MCF 10A (cell line): ENCODE measurements at regions not wholly inside any gene's neighbourhood (a gene's known extent, or its start where the extent isn't known, plus 50 kb on each side); places are given as distances from the start of the nearest gene placed in this dataset.
"Not testable (repeated sequence)": the region's sequence is repeated elsewhere in the genome, so short reads cannot be mapped to it uniquely, and the experiment has no call there.

Source experiments
- BruUV-seq: library from RNA; stranded (reverse); fragments of 400-500 nt; replicated peaks from 2 replicates; lab custom pipeline; 2021; lab: Mats Ljungman, UMichigan
- CTCF ChIA-PET: fragments of 300-600 bp; sonication (Branson Sonifier 250); formaldehyde crosslinking; extraction: SDS; loops from one replicate; lab custom pipeline; 2021; ENCODE audit warnings: antibody characterized with exemption, inconsistent platforms; lab: Yijun Ruan, JAX
- POLR2A ChIA-PET: fragments of 300-600, 350-650 bp; sonication (Branson Sonifier 250); formaldehyde crosslinking; extraction: SDS; loops from one replicate; lab custom pipeline; 2020; ENCODE audit warnings: antibody characterized with exemption, inconsistent platforms; lab: Yijun Ruan, JAX
- DNase-seq: peaks from one replicate; pipeline ENCODE4 v3.0.0-alpha.2; 2018; ENCODE audit not compliant: unreplicated experiment
- H3K27ac Mint-ChIP-seq: one replicate; pipeline ENCODE4 v1.8.0; 2022; ENCODE audit warnings: mild to moderate bottlenecking, low read depth, mixed read lengths; ENCODE audit not compliant: unreplicated experiment
- H3K27me3 Mint-ChIP-seq: one replicate; pipeline ENCODE4 v1.8.0; 2022; ENCODE audit warnings: mixed read lengths; ENCODE audit not compliant: insufficient read depth, unreplicated experiment
- H3K36me3 Mint-ChIP-seq: one replicate; pipeline ENCODE4 v1.8.0; 2022; ENCODE audit warnings: mild to moderate bottlenecking, moderate library complexity, mixed read lengths; ENCODE audit not compliant: insufficient read depth, unreplicated experiment
- H3K4me1 Mint-ChIP-seq: one replicate; pipeline ENCODE4 v1.8.0; 2022; ENCODE audit warnings: mixed read lengths; ENCODE audit not compliant: insufficient read depth, unreplicated experiment
- H3K4me3 Mint-ChIP-seq: one replicate; pipeline ENCODE4 v1.8.0; 2022; ENCODE audit warnings: mild to moderate bottlenecking, moderate library complexity, mixed read lengths; ENCODE audit not compliant: unreplicated experiment
- H3K9me3 Mint-ChIP-seq: one replicate; pipeline ENCODE4 v1.8.0; 2022; ENCODE audit warnings: mixed read lengths; ENCODE audit not compliant: unreplicated experiment
- intact Hi-C: fragments of 100-400 bp; cut with micrococcal nuclease; formaldehyde crosslinking; loops from 2 replicates; pipeline ENCODE4 v1.14.1; 2022
- TF ChIP-seq, protein P1 (sequence below): fragments of 200-600 bp; IDR thresholded peaks from one replicate; pipeline ENCODE4 v1.8.0; 2022; ENCODE audit warnings: antibody characterized with exemption, mild to moderate bottlenecking; ENCODE audit not compliant: unreplicated experiment

DNA sequence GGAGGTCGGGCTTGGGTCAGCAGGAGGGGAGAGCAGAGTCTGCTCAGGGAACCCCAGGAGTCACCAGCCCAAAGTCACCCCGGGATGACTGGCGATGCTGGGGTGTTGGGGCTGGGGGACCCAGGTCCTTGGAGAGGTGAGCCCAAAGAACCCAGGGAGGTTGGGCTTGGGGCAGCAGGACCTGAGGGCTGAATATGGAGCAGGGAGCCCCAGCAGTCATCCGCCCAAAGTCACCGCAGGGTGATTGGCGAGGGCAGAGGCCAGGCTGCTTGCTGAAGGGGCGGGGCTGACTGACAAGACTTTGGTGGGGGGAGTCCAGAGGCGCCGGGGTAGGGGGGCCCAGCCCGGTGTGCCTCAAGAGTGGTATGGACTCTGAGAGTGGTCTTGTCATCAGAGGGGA, 151.2 kb downstream of the TBC1D2B start:
- POLR2A ChIA-PET, BruUV-seq, H3K27ac Mint-ChIP-seq: not testable (repeated sequence)

DNA sequence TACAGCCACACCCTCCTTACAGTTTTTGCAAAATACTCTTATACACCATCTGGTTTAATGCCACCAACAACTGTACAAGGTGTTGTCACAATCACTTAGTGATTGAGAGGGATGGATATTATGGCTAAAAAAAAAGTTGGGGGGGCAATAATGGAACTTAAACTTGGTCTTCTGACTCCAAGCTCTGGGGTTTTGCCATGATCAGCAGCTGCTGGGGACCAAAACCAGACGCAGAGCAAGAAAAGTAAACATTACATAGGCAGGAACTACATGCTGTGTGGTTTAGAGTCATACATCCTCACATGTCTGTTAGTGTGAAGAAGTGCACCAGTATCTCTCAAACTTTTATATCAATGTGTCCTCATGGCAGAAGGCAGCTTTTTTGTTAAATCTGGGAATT, 152.4 kb downstream of the TBC1D2B start:
- CTCF ChIA-PET = interaction anchor here (0.6 kb wide), 1 partner anchor 57 kb away, joined by 3 read pairs; no protein-coding TSS in a partner anchor
- intact Hi-C loops, H3K9me3 Mint-ChIP-seq, POLR2A ChIA-PET, H3K4me1 Mint-ChIP-seq, H3K4me3 Mint-ChIP-seq, H3K36me3 Mint-ChIP-seq, DNase-seq, H3K27ac Mint-ChIP-seq, BruUV-seq: not testable (repeated sequence)
- H3K27me3 Mint-ChIP-seq = peaks cover 29% of the 10 kb centered on the region

More for the DNA sequence above, 151.2 kb downstream of the TBC1D2B start:
- H3K36me3 Mint-ChIP-seq, H3K4me1 Mint-ChIP-seq, H3K9me3 Mint-ChIP-seq, DNase-seq, CTCF ChIA-PET, H3K4me3 Mint-ChIP-seq, intact Hi-C loops: not testable (repeated sequence)
- H3K27me3 Mint-ChIP-seq = peaks cover 17% of the 10 kb centered on the region

DNA sequence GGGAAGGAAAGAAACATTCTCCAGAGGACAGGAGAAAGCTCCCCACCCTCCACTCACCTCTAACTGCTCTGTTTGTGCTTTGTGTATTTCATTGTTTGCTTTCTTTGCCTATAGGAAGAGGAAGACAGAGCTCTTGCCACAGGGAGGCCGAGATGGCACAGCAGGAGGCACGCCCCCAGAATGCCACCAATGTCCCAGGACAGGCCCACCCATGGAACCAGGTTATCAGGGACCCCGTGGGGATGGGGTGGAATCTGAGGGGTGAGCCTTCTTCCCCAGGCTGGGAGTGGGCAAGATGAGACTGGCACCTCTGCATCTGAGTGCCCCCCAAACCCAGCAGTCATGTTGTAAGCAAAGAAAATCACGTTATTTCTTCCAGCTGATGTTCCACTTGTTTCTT, 155.8 kb downstream of the TBC1D2B start:
- ChIA-PET POLR2A (no interaction called here), CTCF (no interaction called here)
- no TSS peak for BruUV-seq
- TF ChIP-seq, protein P1, sequence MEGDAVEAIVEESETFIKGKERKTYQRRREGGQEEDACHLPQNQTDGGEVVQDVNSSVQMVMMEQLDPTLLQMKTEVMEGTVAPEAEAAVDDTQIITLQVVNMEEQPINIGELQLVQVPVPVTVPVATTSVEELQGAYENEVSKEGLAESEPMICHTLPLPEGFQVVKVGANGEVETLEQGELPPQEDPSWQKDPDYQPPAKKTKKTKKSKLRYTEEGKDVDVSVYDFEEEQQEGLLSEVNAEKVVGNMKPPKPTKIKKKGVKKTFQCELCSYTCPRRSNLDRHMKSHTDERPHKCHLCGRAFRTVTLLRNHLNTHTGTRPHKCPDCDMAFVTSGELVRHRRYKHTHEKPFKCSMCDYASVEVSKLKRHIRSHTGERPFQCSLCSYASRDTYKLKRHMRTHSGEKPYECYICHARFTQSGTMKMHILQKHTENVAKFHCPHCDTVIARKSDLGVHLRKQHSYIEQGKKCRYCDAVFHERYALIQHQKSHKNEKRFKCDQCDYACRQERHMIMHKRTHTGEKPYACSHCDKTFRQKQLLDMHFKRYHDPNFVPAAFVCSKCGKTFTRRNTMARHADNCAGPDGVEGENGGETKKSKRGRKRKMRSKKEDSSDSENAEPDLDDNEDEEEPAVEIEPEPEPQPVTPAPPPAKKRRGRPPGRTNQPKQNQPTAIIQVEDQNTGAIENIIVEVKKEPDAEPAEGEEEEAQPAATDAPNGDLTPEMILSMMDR = no peak
- intact Hi-C loops = no loop called here
- H3K27ac Mint-ChIP-seq = no peak overlapping the region
- H3K9me3 Mint-ChIP-seq = no peaks in the 10 kb centered on the region
- H3K4me3 Mint-ChIP-seq = no peak overlapping the region
- H3K27me3 Mint-ChIP-seq = peaks cover 50% of the 10 kb centered on the region
- peaks cover 6% of the 10 kb centered on the region for H3K36me3 Mint-ChIP-seq
- DNase-seq = no peak
- no peaks in the 10 kb centered on the region for H3K4me1 Mint-ChIP-seq

DNA sequence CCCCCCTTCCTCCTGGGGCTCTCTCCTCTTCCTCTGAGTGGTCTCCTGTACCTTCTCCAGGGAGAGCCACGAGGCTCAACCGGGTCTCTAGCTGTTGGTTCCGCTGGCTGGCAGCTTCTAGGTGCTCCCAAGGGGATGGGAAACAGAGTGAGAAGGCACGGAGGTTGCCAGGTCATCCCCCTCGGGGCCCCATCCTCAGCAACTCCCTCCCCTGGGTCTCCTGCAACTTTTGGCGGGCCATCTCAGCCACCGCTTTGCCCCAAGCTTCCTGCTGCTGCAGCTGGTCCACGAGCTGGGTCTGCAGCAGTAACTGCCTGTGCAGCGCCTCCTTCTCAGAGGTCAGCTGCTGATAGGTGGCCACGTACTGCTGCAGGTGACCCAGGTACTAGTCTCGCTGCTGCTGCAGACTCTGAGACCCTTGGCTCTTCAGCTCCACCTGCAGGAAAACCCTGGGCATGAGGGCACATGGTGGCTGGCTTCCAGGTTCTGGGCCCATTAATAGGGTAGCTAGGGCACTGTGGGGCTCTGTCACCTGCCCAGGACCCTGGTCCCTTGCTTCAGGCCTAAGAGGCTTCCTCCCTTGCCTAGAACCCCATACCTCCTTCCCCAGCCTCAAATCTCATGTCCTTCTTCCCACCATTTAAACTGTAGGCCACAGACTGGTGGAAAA, 160.4 kb downstream of the TBC1D2B start:
- DNase-seq, H3K9me3 Mint-ChIP-seq, BruUV-seq, H3K4me3 Mint-ChIP-seq, H3K27ac Mint-ChIP-seq, POLR2A ChIA-PET, H3K4me1 Mint-ChIP-seq, intact Hi-C loops, H3K36me3 Mint-ChIP-seq: not testable (repeated sequence)
- CTCF ChIA-PET = interaction anchor here (0.6 kb wide), 1 partner anchor 732 kb away, joined by 3 read pairs; no protein-coding TSS in a partner anchor
- H3K27me3 Mint-ChIP-seq = peaks cover 77% of the 10 kb centered on the region

DNA sequence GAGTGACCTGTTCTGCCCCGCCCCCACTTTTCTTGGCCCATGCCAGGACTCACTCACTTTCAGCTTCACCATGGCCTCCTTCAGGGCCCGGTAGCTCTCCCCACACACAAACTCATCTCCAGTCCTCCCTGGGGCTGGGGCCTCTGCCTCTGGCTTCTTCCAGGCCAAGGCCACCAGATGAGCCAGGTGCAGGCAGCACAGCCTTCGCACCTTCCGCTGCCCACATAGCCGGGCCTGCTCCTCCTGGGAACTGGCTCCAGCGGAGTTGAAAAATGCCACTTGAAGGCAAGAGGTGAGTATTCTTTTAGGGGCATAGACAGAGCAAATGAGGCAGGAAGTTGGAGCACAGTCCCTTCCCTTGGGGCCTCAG, 161.6 kb downstream of the TBC1D2B start:
- POLR2A ChIA-PET, DNase-seq, intact Hi-C loops, H3K27ac Mint-ChIP-seq, BruUV-seq, H3K36me3 Mint-ChIP-seq, H3K4me3 Mint-ChIP-seq, H3K4me1 Mint-ChIP-seq, H3K9me3 Mint-ChIP-seq: not testable (repeated sequence)
- H3K27me3 Mint-ChIP-seq = peaks cover 77% of the 10 kb centered on the region
- CTCF ChIA-PET = interaction anchor here (0.6 kb wide), 1 partner anchor 27 kb away, joined by 3 read pairs; no protein-coding TSS in a partner anchor
